HG03521 (cell line): ENCODE measurements at regions not wholly inside any gene's neighbourhood (a gene's known extent, or its start where the extent isn't known, plus 50 kb on each side); places are given as distances from the start of the nearest gene placed in this dataset.
A peak's percentile ranks its signal among the peaks of the same experiment; 100 is the strongest.

Source experiments
- ATAC-seq: cut with Tn5 transposase; IDR thresholded peaks from one replicate; pipeline ENCODE4 v1.9.1; 2021; ENCODE audit warnings: mild to moderate bottlenecking, moderate library complexity; ENCODE audit not compliant: unreplicated experiment

DNA sequence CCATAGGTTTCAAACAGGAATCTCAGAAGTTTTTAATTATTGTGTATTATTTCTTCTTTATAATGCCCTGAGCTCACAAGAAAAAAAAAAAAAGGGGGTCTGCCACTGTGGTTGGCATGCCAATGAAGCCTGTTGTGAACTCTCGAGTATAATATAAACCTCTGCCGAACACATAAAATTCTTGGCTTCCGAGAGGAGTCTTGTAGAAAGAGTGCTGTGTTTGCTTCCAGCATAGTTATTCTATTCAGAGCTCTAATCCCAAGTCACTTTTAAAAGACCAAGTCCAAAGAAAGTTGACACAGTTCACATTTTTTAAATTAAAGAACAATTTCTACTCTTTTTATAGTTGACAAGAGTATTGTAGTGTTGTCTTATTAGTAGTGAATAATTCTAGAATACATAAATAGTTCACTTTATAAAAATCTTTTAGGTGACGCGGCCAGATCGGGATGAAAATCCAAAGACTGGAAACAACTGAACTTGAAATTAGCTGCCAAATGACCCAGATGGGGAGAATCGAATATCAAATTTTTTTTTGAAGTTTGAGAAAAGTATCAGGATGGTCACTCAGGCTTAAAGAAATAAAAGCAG, 293.2 kb downstream of the DUSP10 start:
- ATAC-seq: no peak

DNA sequence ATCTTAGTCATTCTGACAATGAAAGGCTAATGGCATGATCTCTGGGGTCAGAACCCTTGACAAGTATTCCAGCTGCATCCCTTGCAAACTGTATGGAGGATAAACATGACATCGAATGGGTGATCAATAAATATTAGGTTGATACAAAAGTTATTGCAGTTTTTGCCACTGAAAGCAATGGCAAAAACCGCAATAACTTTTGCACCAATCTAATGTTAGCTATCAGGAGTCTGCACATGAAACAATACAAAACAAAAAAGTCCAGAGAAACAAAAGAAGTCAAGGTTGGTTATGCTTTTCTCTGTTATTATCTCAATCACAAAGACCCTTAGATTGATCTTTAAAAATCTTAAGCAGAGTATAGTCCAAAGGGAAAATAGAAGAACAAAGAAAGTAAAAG, 292.7 kb downstream of the DUSP10 start:
- no peak for ATAC-seq

DNA sequence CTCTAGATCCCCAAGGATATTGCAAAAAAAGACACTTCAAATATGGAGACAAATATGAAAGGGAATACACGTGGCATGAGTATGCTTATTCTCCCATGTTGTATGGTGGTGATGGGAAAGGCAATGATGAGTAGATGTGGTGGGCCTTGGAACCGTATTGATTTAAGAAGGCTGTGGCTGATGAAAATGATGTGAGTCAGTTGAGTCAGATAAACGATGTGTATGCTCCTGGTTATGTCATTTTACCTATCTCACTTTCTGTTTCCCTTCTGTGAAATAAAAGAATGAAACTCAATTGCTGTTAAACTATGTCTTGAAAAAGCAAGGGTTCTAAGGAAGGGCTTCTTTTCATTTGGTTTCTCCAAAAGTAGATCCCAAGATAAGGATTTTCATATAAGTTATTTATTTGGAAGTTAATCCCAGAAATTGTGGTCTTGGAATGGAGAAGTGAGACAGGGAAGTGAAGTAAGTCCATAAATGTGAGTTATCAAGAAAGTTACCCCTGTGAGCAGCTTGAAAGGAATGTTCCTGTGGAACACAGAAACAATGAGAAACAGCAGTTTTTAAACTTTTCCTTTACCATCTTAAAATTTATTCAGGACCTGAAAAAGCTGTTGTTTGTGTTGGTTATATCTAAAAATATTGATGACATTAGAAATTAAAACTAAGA, 292.0 kb downstream of the DUSP10 start:
- no peak for ATAC-seq

GRCh38 chr1:221451741-221452140, 290.1 kb downstream of the DUSP10 start:
- no peak for ATAC-seq

DNA sequence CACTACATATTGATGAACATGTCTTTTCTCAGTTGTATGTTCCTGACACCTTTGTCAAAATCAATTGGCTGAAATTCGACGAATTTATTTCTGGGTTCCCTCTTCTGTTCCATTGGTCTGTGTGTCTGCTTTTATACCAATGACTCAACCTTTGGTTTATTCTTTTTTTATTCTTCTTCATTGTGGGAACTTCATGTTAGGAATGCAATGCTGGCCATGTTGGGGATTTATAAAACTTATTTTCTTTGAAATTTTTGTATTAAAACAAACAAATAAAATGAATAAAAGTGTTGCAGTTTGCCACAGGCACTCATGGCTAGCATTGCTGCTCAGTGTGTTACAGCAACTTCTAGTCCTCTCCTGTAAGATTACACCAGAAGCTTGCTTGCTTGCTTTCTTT, 287.8 kb downstream of the DUSP10 start:
- no peak for ATAC-seq

DNA sequence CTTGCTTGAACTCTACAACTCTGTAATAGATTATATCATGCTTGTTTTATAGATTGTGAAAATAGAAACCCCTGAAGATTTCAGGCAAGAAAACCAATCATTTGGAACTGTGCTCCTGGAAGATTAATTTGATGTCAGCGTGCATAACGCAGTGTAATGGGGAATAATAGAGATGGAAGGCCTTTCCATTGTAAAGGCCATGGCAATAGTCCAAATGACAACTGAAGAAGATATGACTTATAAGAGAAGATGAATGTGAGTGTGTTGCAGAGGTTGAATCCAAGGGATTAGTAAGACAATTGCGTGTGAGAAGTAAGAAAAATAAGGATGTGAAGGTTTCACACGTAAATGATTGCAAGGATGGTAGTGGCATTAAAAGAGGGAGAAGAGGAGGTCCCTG, 285.0 kb downstream of the DUSP10 start:
- no peak for ATAC-seq

DNA sequence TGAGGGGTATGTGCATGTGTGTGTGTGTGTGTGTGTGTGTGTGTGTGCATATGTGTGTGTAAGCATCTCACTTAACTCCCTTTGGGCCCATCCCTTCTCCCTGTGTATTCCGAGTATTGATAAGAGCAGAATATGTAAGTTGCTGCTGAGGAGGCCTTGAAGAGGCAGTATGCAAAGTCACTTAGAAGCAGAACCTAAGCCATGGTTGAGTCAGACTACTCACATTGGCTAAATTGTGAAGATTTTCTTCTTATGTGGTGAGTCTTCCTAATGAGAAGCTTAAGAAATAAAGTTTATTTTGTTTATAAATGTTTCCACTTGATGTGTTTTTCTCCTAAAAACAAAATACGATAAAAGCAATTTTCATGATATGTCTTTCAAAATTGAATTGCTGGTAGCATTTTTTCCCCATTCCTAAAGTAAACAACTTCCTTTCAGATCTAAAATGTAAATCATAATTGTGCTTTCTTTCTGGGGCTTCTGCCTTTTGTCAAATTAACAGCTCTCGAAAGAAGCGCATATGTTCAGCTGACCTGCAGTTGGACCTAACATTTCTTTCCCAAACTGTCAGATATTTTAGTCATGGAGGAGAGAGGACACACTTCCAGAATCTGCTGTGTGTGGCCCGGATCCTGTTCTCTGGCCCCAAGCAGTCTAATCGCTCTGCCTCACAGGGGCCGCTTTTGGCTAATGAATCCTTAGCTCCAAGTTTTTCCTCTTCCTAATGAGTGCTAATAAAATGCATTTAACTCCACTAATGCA, 284.0 kb downstream of the DUSP10 start:
- ATAC-seq: no peak

- no peak for ATAC-seq
These were observed 283.3 kb downstream of the DUSP10 start for GRCh38 chr1:221458447-221459156.

DNA sequence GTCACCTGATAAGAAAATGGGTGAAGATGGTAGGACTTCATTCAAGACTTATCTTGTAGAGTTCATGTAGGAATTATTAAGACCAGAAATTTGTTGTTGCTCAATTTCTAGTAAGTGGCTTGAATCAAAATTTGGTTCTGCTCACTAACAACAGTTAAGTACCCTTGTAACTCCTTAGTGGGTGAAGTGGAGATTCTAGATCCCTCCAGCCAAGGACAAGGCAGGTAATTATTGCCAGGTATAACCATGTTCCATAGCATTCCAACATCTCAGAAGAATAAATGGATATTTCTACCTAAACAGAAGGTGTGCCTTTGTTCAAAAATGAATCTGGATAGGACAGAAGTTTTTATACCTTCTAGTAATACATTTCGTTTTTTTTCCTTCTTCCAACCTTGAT, 282.3 kb downstream of the DUSP10 start:
- ATAC-seq: no peak

DNA sequence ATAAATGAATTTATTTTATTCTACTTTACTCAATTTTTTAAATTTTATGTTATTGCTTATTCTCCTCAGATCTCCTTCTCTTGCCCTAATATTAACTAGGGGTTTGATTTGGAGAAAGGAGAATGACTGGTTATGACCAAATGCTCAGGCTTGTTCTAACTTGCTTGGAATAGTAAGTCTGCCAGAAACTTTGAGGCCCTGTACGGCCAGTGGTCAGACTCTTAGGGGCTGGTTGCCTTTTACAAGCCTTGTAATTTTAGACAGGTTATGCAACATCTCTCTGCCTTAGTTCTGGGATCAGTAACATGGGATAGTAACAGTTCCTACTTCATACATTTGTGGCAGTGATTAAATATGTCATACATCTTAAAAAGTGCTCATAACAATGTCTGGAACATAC, 279.5 kb downstream of the DUSP10 start:
- no peak for ATAC-seq

DNA sequence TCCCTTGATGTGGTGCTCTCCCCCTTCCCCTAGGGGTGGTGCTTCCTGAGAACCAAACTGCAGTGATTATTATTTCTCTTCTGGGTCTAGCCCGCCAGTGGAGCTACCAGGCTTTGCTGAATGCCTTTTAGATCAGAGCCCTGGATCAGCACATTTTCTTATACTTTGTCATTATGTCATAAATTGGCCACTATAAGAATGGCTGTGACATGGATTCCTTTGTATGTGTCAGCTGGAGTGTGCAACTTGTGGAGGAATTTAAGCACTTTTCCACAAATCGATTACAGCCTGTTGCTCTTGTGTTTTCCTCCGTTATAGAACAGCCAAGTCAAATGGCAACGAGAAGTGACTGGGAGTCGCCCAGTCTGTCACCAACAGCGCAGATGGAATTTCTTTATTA, 273.3 kb downstream of the DUSP10 start:
- ATAC-seq: no peak

DNA sequence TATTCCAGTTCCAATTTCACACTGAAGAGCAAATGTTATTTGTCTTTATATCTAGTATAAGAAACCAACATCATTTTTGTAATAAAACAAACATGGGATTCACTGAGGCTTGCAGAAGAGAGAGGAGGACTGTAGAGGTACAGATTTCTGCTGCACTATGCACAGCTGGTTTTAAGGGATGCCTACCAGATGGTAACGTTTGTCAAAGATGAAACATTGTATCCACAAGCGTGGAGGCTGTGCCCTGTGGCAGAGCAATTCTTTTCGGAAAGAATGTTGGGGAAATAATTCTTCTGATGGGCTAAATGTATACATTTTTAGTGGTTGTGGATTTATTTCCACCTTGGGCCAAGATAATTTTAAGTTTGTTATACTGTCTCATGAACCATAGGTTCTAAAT, 272.4 kb downstream of the DUSP10 start:
- no peak for ATAC-seq

DNA sequence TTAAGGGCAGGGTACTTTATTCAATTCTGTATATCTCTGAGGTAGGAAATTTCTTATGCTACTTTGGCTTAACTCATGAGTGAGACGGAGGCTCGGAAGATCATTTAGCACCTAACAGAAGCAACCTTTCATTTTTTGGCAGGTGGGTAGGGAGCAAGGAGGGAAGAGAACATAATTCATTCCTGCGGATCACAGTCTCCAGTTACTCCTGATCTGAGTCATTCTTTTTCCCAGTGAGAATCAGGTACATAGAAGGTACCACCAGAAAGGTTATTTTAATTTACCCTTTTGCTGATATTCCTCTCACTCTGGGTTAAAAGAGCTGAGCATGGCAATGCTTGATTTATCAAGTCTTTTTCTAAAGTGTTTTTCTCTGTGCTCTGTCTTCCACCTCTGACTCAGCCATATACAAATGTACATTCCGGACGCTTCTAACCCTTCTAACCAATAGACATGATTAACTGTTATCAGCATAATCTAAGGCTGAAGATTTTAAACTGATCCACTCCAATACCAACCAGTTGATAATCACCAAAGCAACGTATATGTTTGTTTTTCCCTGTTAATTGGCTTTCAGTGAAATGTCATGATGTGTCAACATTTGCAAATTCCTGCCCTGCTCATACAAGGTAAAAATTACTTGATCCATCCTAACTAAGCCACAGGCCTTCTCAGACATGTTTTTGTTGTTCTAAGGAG, 271.7 kb downstream of the DUSP10 start:
- no peak for ATAC-seq

GRCh38 chr1:221473411-221473810, 268.5 kb downstream of the DUSP10 start:
- no peak for ATAC-seq

- no peak for ATAC-seq
These were observed 264.6 kb downstream of the DUSP10 start for GRCh38 chr1:221477252-221477651.

DNA sequence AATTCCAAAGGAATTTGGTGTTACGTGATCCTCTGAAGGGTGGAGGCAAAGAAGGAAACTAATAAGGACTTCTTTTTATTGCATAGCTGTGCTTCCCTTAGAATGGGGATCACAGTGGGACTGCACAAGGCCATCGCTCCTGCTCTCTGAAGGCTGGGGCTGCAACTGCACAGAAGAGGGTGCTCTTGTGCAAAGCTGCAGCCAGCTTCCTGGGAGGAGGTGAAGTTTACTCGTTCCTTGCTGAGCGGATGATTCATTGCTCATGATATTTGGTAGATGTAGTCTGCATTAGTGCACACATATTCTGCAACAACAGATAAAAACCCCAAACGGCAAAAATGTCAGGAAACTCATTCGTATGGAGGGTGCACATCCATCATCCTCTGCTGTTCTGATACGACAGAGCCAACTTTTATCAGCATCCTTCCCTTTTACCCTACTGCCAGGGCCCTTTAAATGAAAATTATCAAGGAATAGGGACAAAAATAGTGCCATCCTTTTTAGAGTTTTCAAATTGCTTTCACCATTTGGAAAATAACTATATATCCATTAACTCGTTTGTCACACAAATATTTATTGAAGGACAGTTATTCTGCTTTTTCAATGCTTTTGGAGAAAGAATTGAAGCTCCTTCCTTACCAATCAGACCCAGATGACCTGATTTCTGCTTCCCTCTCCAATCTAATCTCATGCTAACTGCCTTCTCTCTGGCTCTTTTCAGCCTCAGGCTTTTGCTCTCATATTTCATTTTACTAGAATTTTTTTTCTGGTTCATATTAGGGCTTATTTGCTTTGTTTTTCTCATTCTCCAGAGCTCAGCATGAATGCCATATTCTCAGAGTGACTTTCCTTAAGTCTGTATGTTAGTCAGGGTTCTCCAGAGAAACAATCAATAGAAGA, 263.6 kb downstream of the DUSP10 start:
- peak; percentile 77 for ATAC-seq

DNA sequence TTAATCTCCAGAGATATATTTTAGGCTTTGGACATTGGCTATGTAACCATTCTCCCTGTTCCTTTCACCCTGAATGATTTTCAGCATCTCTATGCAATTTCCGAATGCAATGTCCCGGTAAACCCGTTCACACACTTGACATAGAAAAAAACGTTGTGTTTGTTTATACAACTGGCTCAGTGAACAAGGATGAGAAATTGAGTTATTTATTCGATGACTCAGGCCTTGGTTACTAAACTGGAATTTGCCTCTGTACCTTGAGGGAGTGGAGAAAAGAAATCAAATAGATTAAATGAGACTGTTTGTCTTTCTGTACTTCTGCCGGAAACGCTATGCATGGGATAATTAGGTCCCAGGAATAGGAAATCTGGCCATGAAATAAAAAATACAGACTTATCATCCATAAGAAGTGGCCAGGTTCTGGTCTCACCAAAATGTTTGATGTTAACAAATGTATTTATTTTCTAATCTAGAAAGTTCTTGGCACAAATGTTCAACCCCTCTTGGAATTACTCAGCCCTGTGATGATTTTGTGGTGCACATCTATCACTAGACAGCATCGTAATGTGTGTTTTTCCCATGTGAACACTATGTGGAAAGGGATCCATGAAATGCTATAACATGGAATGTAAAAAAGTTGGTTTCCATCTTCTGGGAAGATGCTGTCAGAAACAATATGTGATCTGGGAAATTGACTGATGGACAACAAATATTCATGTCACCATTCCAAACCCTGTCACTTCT, 253.9 kb downstream of the DUSP10 start:
- no peak for ATAC-seq

DNA sequence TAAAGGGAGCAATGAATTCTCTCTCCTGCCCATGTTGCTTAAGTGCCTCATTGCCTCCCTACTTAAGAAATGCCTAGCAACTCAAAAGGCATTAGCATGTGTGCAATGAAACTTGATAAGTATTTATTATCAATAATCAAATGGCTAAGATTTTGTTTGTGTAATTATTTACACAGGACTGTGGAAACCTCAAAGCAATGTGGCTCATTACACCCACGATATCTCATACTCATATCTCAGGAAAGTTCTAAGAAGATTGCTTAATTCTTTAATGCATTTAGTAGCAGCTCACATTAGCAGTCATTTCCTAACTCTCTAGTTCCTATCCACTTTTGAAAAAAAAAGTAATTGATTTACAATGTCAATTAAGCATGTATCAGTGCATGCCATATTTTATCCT, 253.3 kb downstream of the DUSP10 start:
- ATAC-seq: no peak

- ATAC-seq: no peak
These were observed 247.2 kb downstream of the DUSP10 start for GRCh38 chr1:221494670-221495069.
